Spleen (tissue), 11 donors: ENCODE measurements at regions not wholly inside any gene's neighbourhood (a gene's known extent, or its start where the extent isn't known, plus 50 kb on each side); places are given as distances from the start of the nearest gene placed in this dataset.

Source experiments
- DNase-seq: peaks from one replicate; pipeline ENCODE4 v3.0.0-alpha.2; 2020
- H3K27ac ChIP-seq, 8 donors: fragments of 200-600 bp; sonication (generic) in 7 of 8; 1 replicate in 4 of 8; 2 replicates in 4 of 8; pipeline versions ENCODE4 v1.5.0 to v1.8.0; 2016 to 2021; ENCODE audit warnings: inconsistent platforms in 4 of 8, mild to moderate bottlenecking in 4 of 8, moderate library complexity in 1 of 8
- H3K27me3 ChIP-seq, 7 donors: fragments of 200-600 bp; sonication (generic) in 6 of 7; replicated peaks in 1 of 7; 1 replicate in 4 of 7; 2 replicates in 3 of 7; pipeline versions ENCODE4 v1.5.0 to v1.8.0; 2016 to 2021; ENCODE audit warnings: inconsistent platforms in 3 of 7, mild to moderate bottlenecking in 1 of 7
- H3K36me3 ChIP-seq, 6 donors: fragments of 200-600 bp; sonication (generic) in 5 of 6; 1 replicate in 4 of 6; 2 replicates in 2 of 6; pipeline versions ENCODE4 v1.5.0 to v1.8.0; 2016 to 2021; ENCODE audit warnings: inconsistent platforms in 2 of 6
- H3K4me1 ChIP-seq, 6 donors: fragments of 200-600 bp; sonication (generic) in 5 of 6; 1 replicate in 3 of 6; 2 replicates in 3 of 6; pipeline versions ENCODE4 v1.5.0 to v1.8.0; 2016 to 2021; ENCODE audit warnings: inconsistent platforms in 3 of 6
- H3K4me3 ChIP-seq, 8 donors: fragments of 200-600 bp; sonication (generic) in 7 of 8; 1 replicate in 4 of 8; 2 replicates in 4 of 8; pipeline versions ENCODE4 v1.5.0 to v1.8.0; 2016 to 2021; ENCODE audit warnings: inconsistent platforms in 4 of 8, mild to moderate bottlenecking in 4 of 8, moderate library complexity in 2 of 8
- H3K9me3 ChIP-seq, 8 donors: fragments of 200-600 bp; sonication (generic) in 7 of 8; 1 replicate in 4 of 8; 2 replicates in 4 of 8; pipeline versions ENCODE4 v1.5.0 to v1.8.0; 2016 to 2021; ENCODE audit warnings: inconsistent platforms in 4 of 8
- POLR2A ChIP-seq, 3 donors: fragments of 450-650 bp; IDR thresholded peaks; one replicate each; pipeline ENCODE4 v1.5.1; 2017; ENCODE audit warnings: antibody characterized with exemption in 3 of 3, mild to moderate bottlenecking in 1 of 3
- POLR2AphosphoS5 ChIP-seq, 3 donors: sonication (generic); formaldehyde crosslinking; IDR thresholded peaks; one replicate each; pipeline ENCODE4 v1.5.1; 2017; ENCODE audit warnings: antibody characterized with exemption in 3 of 3
- WGBS, 5 donors: extraction: QIAGEN DNeasy Blood & Tissue Kit in 3 of 5; methylation state at CpG; one replicate each; pipeline versions ENCODE4 v1.1.5 to v1.1.7; 2013 to 2018; 5-methylcytosine and 5-hydroxymethylcytosine counted together
- intact Hi-C: fragments of 100-400 bp; cut with DNase I; formaldehyde crosslinking; loops from one replicate; pipeline ENCODE4 v1.15.0; 2023; ENCODE audit warnings: low total_unique reads
- TF ChIP-seq, protein P1 (sequence below), 11 experiments: fragments of 200-600 bp in 7 of 11; fragments of 450-650 bp in 4 of 11; sonication (generic) in 4 of 11; IDR thresholded peaks in 8 of 11; conservative IDR thresholded peaks in 3 of 11; 1 replicate in 7 of 11; 2 replicates in 4 of 11; pipeline versions ENCODE4 v1.4.0 to v1.8.0; 2016 to 2021; ENCODE audit warnings: antibody characterized with exemption in 11 of 11, inconsistent platforms in 4 of 11, mild to moderate bottlenecking in 1 of 11
- donor health status: healthy with polysubstance abuse.
- donor health status: DM: no; HTN: no; CAD: no; lungs with moderate emphysema.
- donor health status: DM: no; HTN: no; CAD: no.
- donor health status: Bipolar disorder and iron deficiency.
- donor health status: healthy.
- donor health status: DM: no; HTN: no; CAD: no.
- donor health status: DM: yes; HTN: yes; CAD: no.

DNA sequence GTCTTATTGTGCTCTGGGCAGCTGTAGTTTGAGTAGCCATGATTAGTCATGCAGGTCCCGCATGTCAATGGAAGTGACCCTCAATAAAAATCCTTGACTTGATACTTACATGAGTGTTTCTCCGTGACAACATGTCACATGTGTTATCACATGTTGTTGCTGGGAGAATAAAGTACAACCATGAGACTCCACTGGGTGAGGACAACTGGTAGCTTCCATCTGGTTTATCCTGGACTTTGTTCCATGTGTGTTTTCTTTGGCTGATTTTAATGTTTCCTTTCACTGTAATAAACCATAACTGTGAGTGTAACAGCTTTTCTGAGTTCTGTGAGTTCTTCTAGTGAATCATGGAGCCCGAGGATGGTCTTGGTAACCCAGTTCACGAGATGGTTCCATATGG is 63.1 kb upstream of the NDN start:
- H3K27ac ChIP-seq, result no peak overlapping the region
- TF ChIP-seq, protein P1, sequence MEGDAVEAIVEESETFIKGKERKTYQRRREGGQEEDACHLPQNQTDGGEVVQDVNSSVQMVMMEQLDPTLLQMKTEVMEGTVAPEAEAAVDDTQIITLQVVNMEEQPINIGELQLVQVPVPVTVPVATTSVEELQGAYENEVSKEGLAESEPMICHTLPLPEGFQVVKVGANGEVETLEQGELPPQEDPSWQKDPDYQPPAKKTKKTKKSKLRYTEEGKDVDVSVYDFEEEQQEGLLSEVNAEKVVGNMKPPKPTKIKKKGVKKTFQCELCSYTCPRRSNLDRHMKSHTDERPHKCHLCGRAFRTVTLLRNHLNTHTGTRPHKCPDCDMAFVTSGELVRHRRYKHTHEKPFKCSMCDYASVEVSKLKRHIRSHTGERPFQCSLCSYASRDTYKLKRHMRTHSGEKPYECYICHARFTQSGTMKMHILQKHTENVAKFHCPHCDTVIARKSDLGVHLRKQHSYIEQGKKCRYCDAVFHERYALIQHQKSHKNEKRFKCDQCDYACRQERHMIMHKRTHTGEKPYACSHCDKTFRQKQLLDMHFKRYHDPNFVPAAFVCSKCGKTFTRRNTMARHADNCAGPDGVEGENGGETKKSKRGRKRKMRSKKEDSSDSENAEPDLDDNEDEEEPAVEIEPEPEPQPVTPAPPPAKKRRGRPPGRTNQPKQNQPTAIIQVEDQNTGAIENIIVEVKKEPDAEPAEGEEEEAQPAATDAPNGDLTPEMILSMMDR (IDR thresholded peaks at IDR 0.05 in 8 of 11, conservative IDR thresholded peaks at IDR 0.05 in 3 of 11), result no peak
- TF ChIP-seq POLR2A (IDR thresholded peaks at IDR 0.05) (no peak), POLR2AphosphoS5 (IDR thresholded peaks at IDR 0.05) (no peak)
- WGBS, 5 donors, result 72 to 81% (median 76%) methylated on average over 4 of the region's 4 CpGs
- H3K4me1 ChIP-seq, result no peaks in the 10 kb centered on the region
- H3K9me3 ChIP-seq, result peaks cover 0 to 35% (median 5%) of the 10 kb centered on the region in 8 donors
- no peaks in the 10 kb centered on the region for H3K36me3 ChIP-seq
- no peak for DNase-seq
- no peak overlapping the region for H3K4me3 ChIP-seq
- intact Hi-C loops, result no loop called here
- H3K27me3 ChIP-seq, result no peaks in the 10 kb centered on the region

DNA sequence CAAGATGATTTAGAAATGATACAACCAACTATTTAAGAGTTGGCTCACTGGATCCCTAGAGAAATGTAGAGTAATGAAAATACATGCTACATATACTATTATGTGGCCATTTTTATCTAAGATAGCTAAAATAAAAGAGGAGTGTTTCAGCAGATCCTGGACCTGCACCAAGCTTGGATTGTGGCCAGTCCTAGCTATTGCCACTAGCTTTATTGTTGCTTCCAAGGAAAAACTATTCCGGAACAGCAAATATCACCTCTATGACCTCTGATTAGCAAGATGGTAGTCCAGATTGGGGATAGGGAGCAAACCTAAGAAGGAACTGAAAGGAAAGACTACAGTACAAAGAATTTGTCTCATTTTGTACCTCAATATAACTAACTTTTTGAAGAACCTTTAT is 63.7 kb upstream of the NDN start:
- DNase-seq, result no peak
- TF ChIP-seq, protein P1 (IDR thresholded peaks at IDR 0.05 in 8 of 11, conservative IDR thresholded peaks at IDR 0.05 in 3 of 11), result no peak
- TF ChIP-seq POLR2AphosphoS5 (IDR thresholded peaks at IDR 0.05), result no peak
- TF ChIP-seq POLR2A (IDR thresholded peaks at IDR 0.05), result no peak
- H3K4me1 ChIP-seq, result no peaks in the 10 kb centered on the region
- H3K27me3 ChIP-seq, result no peaks in the 10 kb centered on the region
- WGBS, 5 donors, result 81 to 92% (median 84%) methylated on average over 1 of the region's 1 CpG
- peaks cover 0 to 36% (median 8%) of the 10 kb centered on the region in 8 donors for H3K9me3 ChIP-seq
- intact Hi-C loops, result no loop called here
- H3K4me3 ChIP-seq, result no peak overlapping the region
- H3K36me3 ChIP-seq, result no peaks in the 10 kb centered on the region
- H3K27ac ChIP-seq, result no peak overlapping the region

DNA sequence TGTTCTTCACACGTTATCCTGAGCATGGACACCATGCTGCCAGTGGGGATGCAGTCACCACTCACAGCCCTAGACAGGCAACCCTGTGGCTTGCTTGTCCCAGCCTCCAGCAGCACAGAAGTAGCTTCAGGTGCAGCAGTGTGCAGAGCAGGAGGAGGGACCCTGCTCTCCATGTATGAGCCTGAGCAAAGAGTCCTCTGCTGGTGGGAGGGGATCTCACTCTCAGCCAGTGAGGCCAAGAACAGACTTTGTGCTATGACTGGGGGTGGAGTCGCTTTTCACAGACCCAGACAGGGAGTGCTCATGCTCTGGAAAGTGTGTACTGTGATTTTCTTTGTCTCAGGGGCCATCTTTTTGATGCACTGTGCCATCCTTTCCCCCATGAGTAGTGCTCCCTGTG is 66.1 kb upstream of the NDN start:
- intact Hi-C loops, result no loop called here
- peaks cover 0 to 47% (median 9%) of the 10 kb centered on the region in 8 donors for H3K9me3 ChIP-seq
- H3K4me3 ChIP-seq, result no peak overlapping the region
- TF ChIP-seq, protein P1 (IDR thresholded peaks at IDR 0.05 in 8 of 11, conservative IDR thresholded peaks at IDR 0.05 in 3 of 11), result no peak
- TF ChIP-seq POLR2A (IDR thresholded peaks at IDR 0.05), result no peak
- TF ChIP-seq POLR2AphosphoS5 (IDR thresholded peaks at IDR 0.05), result no peak
- H3K4me1 ChIP-seq, result no peaks in the 10 kb centered on the region
- no peaks in the 10 kb centered on the region for H3K27me3 ChIP-seq
- H3K27ac ChIP-seq, result no peak overlapping the region
- no peak for DNase-seq
- WGBS, 5 donors, result 43 to 71% (median 54%) methylated on average over 1 to 2 of the region's 2 CpGs
- H3K36me3 ChIP-seq, result no peaks in the 10 kb centered on the region

DNA sequence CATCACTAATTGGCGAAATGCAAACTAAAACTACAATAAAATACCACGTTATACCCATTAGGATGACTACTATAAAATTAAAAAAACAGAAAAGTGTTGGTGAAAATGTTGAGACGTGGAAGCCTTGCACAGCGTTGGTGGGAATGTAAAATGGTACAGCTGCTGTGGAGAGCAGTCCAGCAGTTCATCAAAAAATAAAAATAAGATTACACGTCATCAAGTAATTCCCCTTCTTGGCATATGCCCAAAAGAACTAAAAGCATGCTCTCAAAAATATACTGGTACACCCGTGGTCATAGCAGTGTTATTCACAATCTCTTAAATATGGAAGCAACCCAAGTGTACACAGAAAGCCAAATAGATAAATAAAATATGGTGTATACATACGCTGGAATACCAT is 71.8 kb upstream of the NDN start:
- WGBS, 5 donors, result 43 to 61% (median 60%) methylated on average over 7 of the region's 7 CpGs
- H3K36me3 ChIP-seq, result no peaks in the 10 kb centered on the region
- no peak for DNase-seq
- peaks cover 0 to 58% (median 13%) of the 10 kb centered on the region in 8 donors for H3K9me3 ChIP-seq
- H3K4me3 ChIP-seq, result no peak overlapping the region
- TF ChIP-seq POLR2A (IDR thresholded peaks at IDR 0.05) (no peak), POLR2AphosphoS5 (IDR thresholded peaks at IDR 0.05) (no peak)
- TF ChIP-seq, protein P1 (IDR thresholded peaks at IDR 0.05 in 8 of 11, conservative IDR thresholded peaks at IDR 0.05 in 3 of 11), result no peak
- no peaks in the 10 kb centered on the region for H3K27me3 ChIP-seq
- H3K4me1 ChIP-seq, result no peaks in the 10 kb centered on the region
- intact Hi-C loops, result no loop called here
- H3K27ac ChIP-seq, result no peak overlapping the region
